ENCODE measurements at regions not wholly inside any gene's neighbourhood (a gene's known extent, or its start where the extent isn't known, plus 50 kb on each side); places are given as distances from the start of the nearest gene placed in this dataset.

DNA sequence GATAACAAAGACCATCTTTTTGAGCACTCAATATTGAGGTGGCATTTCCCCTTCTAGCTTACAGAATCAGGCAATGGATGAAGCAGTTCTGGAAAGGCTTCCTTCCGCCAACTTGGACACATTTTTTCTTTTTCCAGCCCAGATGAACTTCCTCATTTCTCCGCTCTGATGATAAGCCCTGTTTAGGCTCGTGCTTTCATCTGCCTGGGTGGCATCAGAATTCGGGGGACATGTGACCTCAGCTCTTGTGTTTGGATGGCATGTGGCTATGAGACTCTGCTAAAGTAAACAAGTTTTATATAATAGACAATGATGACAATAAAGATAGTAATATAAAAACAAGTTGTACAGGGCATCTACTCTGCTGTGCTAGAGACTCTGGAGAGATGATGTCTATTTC is 796.7 kb downstream of the DHX35 start:
- Histone ChIP-seq H3K4me1 (ENCODE audit: low read depth) (no peaks in the 10 kb centered on the region), H3K4me3 (no peak overlapping the region), H3K9me3 (no peaks in the 10 kb centered on the region), H3K36me3 (ENCODE audit: low read depth) (no peaks in the 10 kb centered on the region)
- ATAC-seq (no peak), DNase-seq (no peak)
- intact Hi-C loops (cut with DNase I, micrococcal nuclease), result no loop called here
- TF ChIP-seq, protein P1, sequence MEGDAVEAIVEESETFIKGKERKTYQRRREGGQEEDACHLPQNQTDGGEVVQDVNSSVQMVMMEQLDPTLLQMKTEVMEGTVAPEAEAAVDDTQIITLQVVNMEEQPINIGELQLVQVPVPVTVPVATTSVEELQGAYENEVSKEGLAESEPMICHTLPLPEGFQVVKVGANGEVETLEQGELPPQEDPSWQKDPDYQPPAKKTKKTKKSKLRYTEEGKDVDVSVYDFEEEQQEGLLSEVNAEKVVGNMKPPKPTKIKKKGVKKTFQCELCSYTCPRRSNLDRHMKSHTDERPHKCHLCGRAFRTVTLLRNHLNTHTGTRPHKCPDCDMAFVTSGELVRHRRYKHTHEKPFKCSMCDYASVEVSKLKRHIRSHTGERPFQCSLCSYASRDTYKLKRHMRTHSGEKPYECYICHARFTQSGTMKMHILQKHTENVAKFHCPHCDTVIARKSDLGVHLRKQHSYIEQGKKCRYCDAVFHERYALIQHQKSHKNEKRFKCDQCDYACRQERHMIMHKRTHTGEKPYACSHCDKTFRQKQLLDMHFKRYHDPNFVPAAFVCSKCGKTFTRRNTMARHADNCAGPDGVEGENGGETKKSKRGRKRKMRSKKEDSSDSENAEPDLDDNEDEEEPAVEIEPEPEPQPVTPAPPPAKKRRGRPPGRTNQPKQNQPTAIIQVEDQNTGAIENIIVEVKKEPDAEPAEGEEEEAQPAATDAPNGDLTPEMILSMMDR (IDR thresholded peaks at IDR 0.05), result no peak

DNA sequence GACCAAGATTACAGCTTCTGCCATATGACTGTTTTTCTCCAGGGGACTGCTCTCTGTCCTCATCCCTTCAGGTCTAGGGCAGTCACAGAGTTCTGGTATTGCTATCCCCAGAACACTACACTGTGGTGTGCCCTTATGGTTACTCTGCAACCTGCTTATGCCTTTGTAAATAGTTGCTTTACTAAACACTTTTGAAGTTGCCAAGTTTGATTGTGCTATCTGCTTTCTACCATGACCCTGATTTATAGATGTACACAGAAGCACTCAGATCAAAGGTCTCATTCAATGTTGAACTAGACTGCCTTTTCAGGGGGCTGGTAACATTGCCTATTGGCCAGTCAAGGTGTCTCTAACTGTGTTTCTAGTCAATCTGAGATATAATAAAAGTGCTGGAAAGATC is 794.7 kb downstream of the DHX35 start:
- H3K4me1 ChIP-seq (ENCODE audit: low read depth), result no peaks in the 10 kb centered on the region
- TF ChIP-seq, protein P1 (IDR thresholded peaks at IDR 0.05), result no peak
- H3K9me3 ChIP-seq, result no peaks in the 10 kb centered on the region
- DNase-seq, result no peak
- no peak overlapping the region for H3K4me3 ChIP-seq
- no peak for ATAC-seq
- intact Hi-C loops (cut with DNase I, micrococcal nuclease), result no loop called here
- no peaks in the 10 kb centered on the region for H3K36me3 ChIP-seq (ENCODE audit: low read depth)

DNA sequence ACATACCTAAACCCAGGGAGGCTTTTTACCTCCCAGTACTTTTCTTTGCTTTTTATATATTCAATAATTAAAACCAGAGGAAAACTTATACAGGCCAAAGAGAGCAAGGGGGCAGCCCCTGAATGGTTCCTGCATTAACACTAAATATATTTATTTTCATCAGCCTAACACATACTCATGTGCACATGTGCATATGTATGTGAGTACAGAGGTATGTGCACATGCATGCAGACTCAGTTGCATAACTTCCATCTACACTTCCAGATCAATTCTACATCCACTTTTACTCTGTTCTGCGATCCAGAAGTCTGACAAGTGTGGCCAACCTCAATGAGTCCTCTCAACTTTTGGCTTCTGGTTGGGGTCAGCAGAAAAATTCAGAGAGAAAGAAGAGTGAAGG is 794.2 kb downstream of the DHX35 start:
- Histone ChIP-seq H3K4me3 (no peak overlapping the region), H3K4me1 (ENCODE audit: low read depth) (no peaks in the 10 kb centered on the region), H3K36me3 (ENCODE audit: low read depth) (no peaks in the 10 kb centered on the region), H3K9me3 (no peaks in the 10 kb centered on the region)
- TF ChIP-seq, protein P1 (IDR thresholded peaks at IDR 0.05), result no peak
- ATAC-seq (no peak), DNase-seq (no peak)
- intact Hi-C loops (cut with DNase I, micrococcal nuclease), result no loop called here

DNA sequence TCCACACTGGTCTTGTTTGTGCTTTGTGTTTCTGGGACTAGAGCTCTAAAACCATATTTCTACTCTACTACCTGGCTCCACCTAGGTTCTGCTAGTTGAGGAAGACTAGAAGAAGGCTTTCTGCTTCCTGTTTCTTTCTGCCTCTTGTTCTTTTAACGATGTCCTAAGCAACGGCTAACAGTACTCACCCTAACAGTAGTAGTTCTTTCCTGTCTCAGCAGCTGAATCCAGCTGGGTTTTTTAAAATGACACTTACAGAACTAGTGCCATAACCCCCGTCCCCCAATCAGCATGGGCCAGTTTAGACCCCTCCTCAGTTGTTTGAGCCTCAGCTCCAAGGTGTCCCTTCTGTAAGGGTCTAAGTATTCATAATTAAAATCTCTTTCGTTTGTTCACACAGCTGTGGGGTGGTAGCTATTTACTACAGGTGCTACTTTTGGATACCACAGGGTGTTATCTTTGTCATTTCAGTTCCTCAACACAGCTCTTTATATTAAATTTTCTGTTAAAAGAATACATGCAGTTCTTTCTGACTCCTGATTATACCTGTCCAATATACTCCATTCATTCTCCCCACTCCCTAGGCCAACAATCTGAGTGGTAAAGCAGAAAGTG is 790.2 kb downstream of the DHX35 start:
- intact Hi-C loops (cut with DNase I, micrococcal nuclease), result no loop called here
- TF ChIP-seq, protein P1 (IDR thresholded peaks at IDR 0.05), result no peak
- H3K36me3 ChIP-seq (ENCODE audit: low read depth), result no peaks in the 10 kb centered on the region
- no peak for DNase-seq
- ATAC-seq, result no peak
- peaks cover 15% of the 10 kb centered on the region for H3K9me3 ChIP-seq
- no peak overlapping the region for H3K4me3 ChIP-seq
- no peaks in the 10 kb centered on the region for H3K4me1 ChIP-seq (ENCODE audit: low read depth)

DNA sequence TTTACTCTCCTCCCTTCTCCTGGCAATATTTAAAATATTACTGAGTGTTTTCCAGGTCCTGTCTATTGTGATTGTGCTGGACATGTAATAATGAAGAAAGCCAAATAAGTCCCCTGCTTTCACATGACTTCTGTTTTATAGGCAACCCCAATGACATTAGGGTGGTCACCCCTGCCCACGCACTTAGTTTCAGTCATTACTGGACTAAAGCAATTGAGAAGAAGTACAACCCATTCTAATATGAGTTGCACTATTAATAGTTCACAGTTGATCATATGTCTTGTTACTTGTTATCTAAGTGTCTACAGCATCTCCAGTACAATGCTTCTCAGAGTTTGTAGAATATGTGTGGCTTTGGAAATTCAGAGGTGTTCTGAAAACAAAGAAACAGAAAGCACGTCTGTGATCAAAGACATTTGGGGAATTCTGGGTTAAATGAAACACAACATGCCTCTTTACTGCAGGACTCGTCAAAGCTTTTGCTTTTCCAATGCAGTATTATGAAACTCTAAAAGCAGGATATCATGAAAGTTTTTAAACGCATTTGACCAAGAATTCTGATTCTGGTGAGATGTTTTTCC is 789.5 kb downstream of the DHX35 start:
- peaks cover 15% of the 10 kb centered on the region for H3K9me3 ChIP-seq
- no peak overlapping the region for H3K4me3 ChIP-seq
- ATAC-seq, result no peak
- no peaks in the 10 kb centered on the region for H3K36me3 ChIP-seq (ENCODE audit: low read depth)
- intact Hi-C loops (cut with DNase I, micrococcal nuclease), result no loop called here
- H3K4me1 ChIP-seq (ENCODE audit: low read depth), result no peaks in the 10 kb centered on the region
- TF ChIP-seq, protein P1 (IDR thresholded peaks at IDR 0.05), result no peak
- DNase-seq, result no peak
